ENCODE measurements at regions not wholly inside any gene's neighbourhood (a gene's known extent, or its start where the extent isn't known, plus 50 kb on each side); places are given as distances from the start of the nearest gene placed in this dataset.

GRCh38 chr6:81977486-81977885 is 225.0 kb upstream of the TENT5A start:
- TF ChIP-seq CTCF (IDR thresholded peaks at IDR 0.05; ENCODE audit: extremely low read depth in 1 of 2, insufficient read depth in 1 of 2, low read depth in 1 of 2, low read length in 2 of 2) (no peak), POLR2A (IDR thresholded peaks at IDR 0.05; ENCODE audit: low read depth, low read length) (no peak), EZH2 (IDR thresholded peaks at IDR 0.05; ENCODE audit: borderline replicate concordance, low read depth, low read length, severe bottlenecking) (no peak)
- TF ChIP-seq, protein P1, sequence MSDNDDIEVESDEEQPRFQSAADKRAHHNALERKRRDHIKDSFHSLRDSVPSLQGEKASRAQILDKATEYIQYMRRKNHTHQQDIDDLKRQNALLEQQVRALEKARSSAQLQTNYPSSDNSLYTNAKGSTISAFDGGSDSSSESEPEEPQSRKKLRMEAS (IDR thresholded peaks at IDR 0.05; ENCODE audit: insufficient read depth, insufficient read length) = no peak

All from endothelial cell of umbilical vein (primary cell).